ENCODE measurements at regions not wholly inside any gene's neighbourhood (a gene's known extent, or its start where the extent isn't known, plus 50 kb on each side); places are given as distances from the start of the nearest gene placed in this dataset.

GRCh38 chr14:98118749-98119148 lies 1153.2 kb downstream of the BCL11B start:
- intact Hi-C loops (cut with micrococcal nuclease) (no loop called here), dilution Hi-C loops (cut with MboI; ENCODE audit: extremely low pct_ligation_motif_present, low sequenced_read_pairs) (no loop called here)
- Histone ChIP-seq H3K9me3 (replicated peaks; ENCODE audit: control insufficient read depth, insufficient read depth, low read length) (peaks cover 2% of the 10 kb centered on the region), H3K9ac (replicated peaks; ENCODE audit: extremely low read depth, insufficient read depth, low read length) (no peak overlapping the region), H3K4me2 (ENCODE audit: insufficient read depth, low read length) (no peak overlapping the region), H3K9me1 (replicated peaks; ENCODE audit: control insufficient read depth, extremely low read depth, insufficient read depth, low read length) (no peaks in the 10 kb centered on the region), H3K4me3 (replicated peaks in 1 of 3; ENCODE audit: insufficient read depth in 1 of 3, low read depth in 1 of 3, low read length in 3 of 3) (no peak overlapping the region), H2AFZ (ENCODE audit: low read depth, low read length) (no peak overlapping the region), H4K20me1 (replicated peaks; ENCODE audit: control insufficient read depth, extremely low read depth, insufficient read depth, low read length) (no peaks in the 10 kb centered on the region), H3K36me3 (ENCODE audit: control insufficient read depth in 2 of 2, extremely low read depth in 1 of 2, insufficient read depth in 2 of 2, low read length in 2 of 2) (no peaks in the 10 kb centered on the region), H3K27ac (ENCODE audit: insufficient read depth, low read depth, low read length) (no peak overlapping the region), H3K27me3 (ENCODE audit: control insufficient read depth in 2 of 2, insufficient read depth in 2 of 2, low read length in 2 of 2) (no peaks in the 10 kb centered on the region), H3K4me1 (ENCODE audit: control insufficient read depth, extremely low read depth, insufficient read depth, low read length) (no peaks in the 10 kb centered on the region), H3K79me2 (ENCODE audit: control insufficient read depth, insufficient read depth, low read length) (no peaks in the 10 kb centered on the region)
- no peak for DNase-seq (ENCODE audit: low read depth, low spot score)
- FAIRE-seq = no peak
- ChIA-PET CTCF (no interaction called here), POLR2A (no interaction called here)
- TF ChIP-seq JUN (IDR thresholded peaks at IDR 0.05; ENCODE audit: borderline replicate concordance, insufficient read depth, insufficient read length, low read depth) (no peak), MYC (IDR thresholded peaks at IDR 0.05; ENCODE audit: low read depth, low read length) (no peak), EZH2 (IDR thresholded peaks at IDR 0.05; ENCODE audit: borderline replicate concordance, low read depth, low read length, severe bottlenecking) (no peak), POLR2AphosphoS5 (IDR thresholded peaks at IDR 0.05; ENCODE audit: insufficient read depth, low read depth, low read length) (no peak), GATA2 (IDR thresholded peaks at IDR 0.05; ENCODE audit: insufficient read depth, insufficient read length, low read depth, low read length) (no peak), POLR2A (IDR thresholded peaks at IDR 0.05; ENCODE audit: low read depth, low read length) (no peak), FOS (IDR thresholded peaks at IDR 0.05; ENCODE audit: borderline replicate concordance, insufficient read depth, low read length) (no peak)
- TF ChIP-seq, protein P1, sequence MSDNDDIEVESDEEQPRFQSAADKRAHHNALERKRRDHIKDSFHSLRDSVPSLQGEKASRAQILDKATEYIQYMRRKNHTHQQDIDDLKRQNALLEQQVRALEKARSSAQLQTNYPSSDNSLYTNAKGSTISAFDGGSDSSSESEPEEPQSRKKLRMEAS (IDR thresholded peaks at IDR 0.05; ENCODE audit: insufficient read depth, insufficient read length) = no peak
- TF ChIP-seq, protein P2, sequence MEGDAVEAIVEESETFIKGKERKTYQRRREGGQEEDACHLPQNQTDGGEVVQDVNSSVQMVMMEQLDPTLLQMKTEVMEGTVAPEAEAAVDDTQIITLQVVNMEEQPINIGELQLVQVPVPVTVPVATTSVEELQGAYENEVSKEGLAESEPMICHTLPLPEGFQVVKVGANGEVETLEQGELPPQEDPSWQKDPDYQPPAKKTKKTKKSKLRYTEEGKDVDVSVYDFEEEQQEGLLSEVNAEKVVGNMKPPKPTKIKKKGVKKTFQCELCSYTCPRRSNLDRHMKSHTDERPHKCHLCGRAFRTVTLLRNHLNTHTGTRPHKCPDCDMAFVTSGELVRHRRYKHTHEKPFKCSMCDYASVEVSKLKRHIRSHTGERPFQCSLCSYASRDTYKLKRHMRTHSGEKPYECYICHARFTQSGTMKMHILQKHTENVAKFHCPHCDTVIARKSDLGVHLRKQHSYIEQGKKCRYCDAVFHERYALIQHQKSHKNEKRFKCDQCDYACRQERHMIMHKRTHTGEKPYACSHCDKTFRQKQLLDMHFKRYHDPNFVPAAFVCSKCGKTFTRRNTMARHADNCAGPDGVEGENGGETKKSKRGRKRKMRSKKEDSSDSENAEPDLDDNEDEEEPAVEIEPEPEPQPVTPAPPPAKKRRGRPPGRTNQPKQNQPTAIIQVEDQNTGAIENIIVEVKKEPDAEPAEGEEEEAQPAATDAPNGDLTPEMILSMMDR (IDR thresholded peaks at IDR 0.05; ENCODE audit: extremely low read depth in 1 of 2, insufficient read depth in 1 of 2, low read depth in 1 of 2, low read length in 2 of 2) = no peak
- BruUV-seq (replicated peaks) = no TSS peak
